ENCODE measurements at regions not wholly inside any gene's neighbourhood (a gene's known extent, or its start where the extent isn't known, plus 50 kb on each side); places are given as distances from the start of the nearest gene placed in this dataset.

- no peak for TF ChIP-seq CTCF (IDR thresholded peaks at IDR 0.05; ENCODE audit: low read depth, low read length, missing control alignments)
- no peak overlapping the region for H3K4me3 ChIP-seq (ENCODE audit: low read depth, low read length)
- DNase-seq (ENCODE audit: low read depth) = no peak
Measured at GRCh38 chr6:92337571-92337970, 1081.8 kb downstream of the EPHA7 start.

- no peak overlapping the region for H3K4me3 ChIP-seq (ENCODE audit: low read depth, low read length)
- no peak for DNase-seq (ENCODE audit: low read depth)
- no peak for TF ChIP-seq CTCF (IDR thresholded peaks at IDR 0.05; ENCODE audit: low read depth, low read length, missing control alignments)
Measured at GRCh38 chr6:92329208-92329847, 1090.0 kb downstream of the EPHA7 start.

- no peak for TF ChIP-seq CTCF (IDR thresholded peaks at IDR 0.05; ENCODE audit: low read depth, low read length, missing control alignments)
- DNase-seq (ENCODE audit: low read depth) = no peak
- H3K4me3 ChIP-seq (ENCODE audit: low read depth, low read length) = no peak overlapping the region
Measured at GRCh38 chr6:92315312-92315711, 1104.0 kb downstream of the EPHA7 start.

- no peak overlapping the region for H3K4me3 ChIP-seq (ENCODE audit: low read depth, low read length)
- no peak for TF ChIP-seq CTCF (IDR thresholded peaks at IDR 0.05; ENCODE audit: low read depth, low read length, missing control alignments)
- no peak for DNase-seq (ENCODE audit: low read depth)
Measured at GRCh38 chr6:92297101-92297500, 1122.3 kb downstream of the EPHA7 start.

GRCh38 chr6:92292067-92292466 is 1127.3 kb downstream of the EPHA7 start:
- TF ChIP-seq CTCF (IDR thresholded peaks at IDR 0.05; ENCODE audit: low read depth, low read length, missing control alignments) = no peak
- no peak overlapping the region for H3K4me3 ChIP-seq (ENCODE audit: low read depth, low read length)
- DNase-seq (ENCODE audit: low read depth) = no peak

GRCh38 chr6:92289831-92290230 is 1129.5 kb downstream of the EPHA7 start:
- no peak overlapping the region for H3K4me3 ChIP-seq (ENCODE audit: low read depth, low read length)
- TF ChIP-seq CTCF (IDR thresholded peaks at IDR 0.05; ENCODE audit: low read depth, low read length, missing control alignments) = no peak
- no peak for DNase-seq (ENCODE audit: low read depth)

- no peak overlapping the region for H3K4me3 ChIP-seq (ENCODE audit: low read depth, low read length)
- TF ChIP-seq CTCF (IDR thresholded peaks at IDR 0.05; ENCODE audit: low read depth, low read length, missing control alignments) = no peak
- DNase-seq (ENCODE audit: low read depth) = no peak
Measured at GRCh38 chr6:92281571-92282076, 1137.7 kb downstream of the EPHA7 start.
